B cell (primary cell): ENCODE measurements at regions not wholly inside any gene's neighbourhood (a gene's known extent, or its start where the extent isn't known, plus 50 kb on each side); places are given as distances from the start of the nearest gene placed in this dataset.

ENCODE experiments used
- ATAC-seq: fragments of 200-7000 bp; cut with Tn5 transposase; one replicate; pipeline ENCODE4 v1.10.0; 2021; ENCODE audit warnings: low read depth, mild to moderate bottlenecking, moderate number of reproducible peaks, moderate library complexity
- CTCF ChIA-PET: fragments of 350-600 bp; sonication (Branson Sonifier 250); formaldehyde crosslinking; loops from one replicate; lab custom pipeline; 2021; ENCODE audit warnings: antibody characterized with exemption, inconsistent platforms; lab: Charles Lee
- POLR2A ChIA-PET: fragments of 350-600 bp; sonication (Branson Sonifier 250); formaldehyde crosslinking; loops from one replicate; lab custom pipeline; 2021; ENCODE audit warnings: antibody characterized with exemption; lab: Charles Lee
- DNase-seq: peaks from one replicate; pipeline ENCODE4 v3.0.0; 2013
- H2AFZ ChIP-seq: 2 replicates; pipeline ENCODE4 v1.6.1; 2012; ENCODE audit warnings: mild to moderate bottlenecking, low read depth, low read length; ENCODE audit not compliant: insufficient read depth, poor library complexity, severe bottlenecking
- H3K27ac ChIP-seq, 2 donors: 1 replicate in 1 of 2; 2 replicates in 1 of 2; pipeline ENCODE4 v1.5.1; 2012 to 2013; ENCODE audit warnings: low read length in 2 of 2, mild to moderate bottlenecking in 2 of 2, moderate library complexity in 1 of 2
- H3K27me3 ChIP-seq, 4 experiments: fragments of 200-600 bp in 1 of 4; sonication (generic) in 1 of 4; replicated peaks in 1 of 4; 1 replicate in 2 of 4; 2 replicates in 2 of 4; pipeline versions ENCODE4 v1.6.1 to v1.7.0; 2013 to 2016; ENCODE audit warnings: low read length in 3 of 4, mild to moderate bottlenecking in 2 of 4, mixed read lengths in 1 of 4, moderate library complexity in 1 of 4; ENCODE audit not compliant: insufficient read depth in 4 of 4, control insufficient read depth in 3 of 4; ENCODE audit errors: control extremely low read depth in 1 of 4
- H3K36me3 ChIP-seq, 2 experiments: replicated peaks in 1 of 2; 1 replicate in 1 of 2; 2 replicates in 1 of 2; pipeline versions ENCODE4 v1.6.1 to v1.7.1; 2013; ENCODE audit warnings: low read length in 1 of 2; ENCODE audit not compliant: insufficient read depth in 2 of 2, control insufficient read depth in 1 of 2; ENCODE audit errors: control extremely low read depth in 1 of 2, extremely low read depth in 1 of 2
- H3K4me1 ChIP-seq, 2 donors: fragments of 200-600 bp in 1 of 2; sonication (generic) in 1 of 2; 1 replicate in 1 of 2; 2 replicates in 1 of 2; pipeline versions ENCODE4 v1.5.1 to v1.6.1; 2013 to 2017; ENCODE audit warnings: low read length in 2 of 2; ENCODE audit not compliant: control insufficient read depth in 2 of 2, insufficient read depth in 2 of 2
- H3K4me2 ChIP-seq: replicated peaks from 2 replicates; pipeline ENCODE3; 2012; ENCODE audit warnings: mild to moderate bottlenecking, low read depth, low read length; ENCODE audit not compliant: poor library complexity, severe bottlenecking
- H3K4me3 ChIP-seq, 5 experiments: fragments of 200-600 bp in 1 of 5; sonication (generic) in 1 of 5; 1 replicate in 3 of 5; 2 replicates in 2 of 5; pipeline versions ENCODE4 v1.5.1 to v1.7.0; 2011 to 2016; ENCODE audit warnings: low read length in 4 of 5, mild to moderate bottlenecking in 4 of 5, low read depth in 2 of 5, control low read depth in 1 of 5, moderate library complexity in 1 of 5; ENCODE audit not compliant: insufficient read depth in 1 of 5; ENCODE audit errors: control extremely low read depth in 1 of 5, extremely low read depth in 1 of 5
- H3K79me2 ChIP-seq: fragments of 200-600 bp; sonication (generic); one replicate; pipeline ENCODE4 v1.6.0; 2016; ENCODE audit warnings: low read length; ENCODE audit not compliant: control insufficient read depth, insufficient read depth
- H3K9ac ChIP-seq: fragments of 200-600 bp; sonication (generic); 2 replicates; pipeline ENCODE4 v1.6.1; 2017; ENCODE audit warnings: mild to moderate bottlenecking, low read length, moderate library complexity
- H3K9me3 ChIP-seq, 3 donors: one replicate each; pipeline versions ENCODE4 v1.6.1 to v1.7.1; 2013; ENCODE audit warnings: low read length in 2 of 3; ENCODE audit not compliant: control insufficient read depth in 2 of 3, insufficient read depth in 1 of 3; ENCODE audit errors: control extremely low read depth in 1 of 3
- H4K20me1 ChIP-seq: 2 replicates; pipeline ENCODE4 v1.6.0; 2012; ENCODE audit warnings: mild to moderate bottlenecking, low read length; ENCODE audit not compliant: insufficient read depth, control insufficient read depth, poor library complexity, severe bottlenecking
- H3K27ac Mint-ChIP-seq: one replicate; pipeline ENCODE4 v1.8.0; 2021; ENCODE audit warnings: mixed read lengths
- H3K27me3 Mint-ChIP-seq: one replicate; pipeline ENCODE4 v1.8.0; 2021; ENCODE audit warnings: mixed read lengths
- H3K4me1 Mint-ChIP-seq: one replicate; pipeline ENCODE4 v1.8.0; 2021; ENCODE audit warnings: mixed read lengths
- H3K4me3 Mint-ChIP-seq: one replicate; pipeline ENCODE4 v1.8.0; 2021; ENCODE audit warnings: mixed read lengths
- H3K9me3 Mint-ChIP-seq: one replicate; pipeline ENCODE4 v1.8.0; 2022; ENCODE audit warnings: mixed read lengths; ENCODE audit not compliant: insufficient read depth
- CTCF ChIP-seq: fragments of 200-600 bp; IDR thresholded peaks from one replicate; pipeline ENCODE4 v1.8.0; 2022; ENCODE audit warnings: antibody characterized with exemption, mild to moderate bottlenecking
- EZH2 ChIP-seq: IDR thresholded peaks from 2 replicates; pipeline ENCODE4 v1.6.1; 2012; ENCODE audit warnings: borderline replicate concordance, low read depth, mild to moderate bottlenecking, moderate library complexity, low read length; ENCODE audit not compliant: insufficient read depth, poor library complexity, severe bottlenecking
- WGBS: methylation state at CpG from one replicate; pipeline ENCODE4 v1.1.5; 2013; ENCODE audit warnings: missing lambda C conversion rate; ENCODE audit not compliant: insufficient coverage; 5-methylcytosine and 5-hydroxymethylcytosine counted together
- intact Hi-C: fragments of 100-400 bp; cut with micrococcal nuclease; formaldehyde crosslinking; loops from one replicate; pipeline ENCODE4 v1.10.0; 2022

- no peak for ATAC-seq
- CTCF ChIA-PET: interaction anchor here (1.0 kb wide), 1 partner anchor 11 kb away, joined by 5 read pairs; no protein-coding TSS in a partner anchor
These were observed 346.4 kb downstream of the SETD4 start for GRCh38 chr21:35713914-35714313.

GRCh38 chr21:35711661-35712060 lies 348.7 kb downstream of the SETD4 start:
- H3K9me3 Mint-ChIP-seq: no peaks in the 10 kb centered on the region
- no peak for TF ChIP-seq CTCF
- TF ChIP-seq EZH2: no peak
- H3K9ac ChIP-seq: no peak overlapping the region
- no peak overlapping the region for H3K4me3 Mint-ChIP-seq
- no peak overlapping the region for H3K27ac Mint-ChIP-seq
- H3K36me3 ChIP-seq: no peaks in the 10 kb centered on the region
- no peaks in the 10 kb centered on the region for H4K20me1 ChIP-seq
- CTCF ChIA-PET: no interaction called here
- POLR2A ChIA-PET: no interaction called here
- H3K4me1 Mint-ChIP-seq: no peaks in the 10 kb centered on the region
- ATAC-seq (no peak), DNase-seq (no peak)
- WGBS: 0% methylated on average over 1 of the region's 2 CpGs
- no peaks in the 10 kb centered on the region for H3K79me2 ChIP-seq
- H3K4me2 ChIP-seq: no peak overlapping the region
- peaks cover 19% of the 10 kb centered on the region for H3K27me3 Mint-ChIP-seq
- no peak overlapping the region for H3K4me3 ChIP-seq
- no peak overlapping the region for H3K27ac ChIP-seq
- intact Hi-C loops: no loop called here
- H3K9me3 ChIP-seq: no peaks in the 10 kb centered on the region
- H3K27me3 ChIP-seq: peaks cover 0 to 7% (median 2%) of the 10 kb centered on the region in 4 experiments
- H2AFZ ChIP-seq: no peak overlapping the region
- H3K4me1 ChIP-seq: no peaks in the 10 kb centered on the region

More at GRCh38 chr21:35713914-35714313, 346.4 kb downstream of the SETD4 start:
- 63% methylated on average over 1 of the region's 2 CpGs for WGBS
- Mint-ChIP-seq H3K9me3 (no peaks in the 10 kb centered on the region), H3K4me3 (no peak overlapping the region), H3K4me1 (no peaks in the 10 kb centered on the region), H3K27ac (no peak overlapping the region), H3K27me3 (peaks cover 18% of the 10 kb centered on the region)
- Histone ChIP-seq H3K9me3 (no peaks in the 10 kb centered on the region), H2AFZ (no peak overlapping the region), H3K27me3 (peaks cover 0 to 13% (median 3%) of the 10 kb centered on the region in 4 experiments), H3K4me1 (no peaks in the 10 kb centered on the region), H3K4me3 (no peak overlapping the region), H3K4me2 (no peak overlapping the region), H3K79me2 (no peaks in the 10 kb centered on the region), H4K20me1 (no peaks in the 10 kb centered on the region), H3K36me3 (no peaks in the 10 kb centered on the region), H3K9ac (no peak overlapping the region), H3K27ac (no peak overlapping the region)
- intact Hi-C loops: no loop called here
- POLR2A ChIA-PET: no interaction called here
- no peak for TF ChIP-seq EZH2
- TF ChIP-seq CTCF: no peak
- no peak for DNase-seq
